Neural progenitor cell (in vitro differentiated cells): ENCODE measurements at regions not wholly inside any gene's neighbourhood (a gene's known extent, or its start where the extent isn't known, plus 50 kb on each side); places are given as distances from the start of the nearest gene placed in this dataset.
"Not testable (repeated sequence)": the region's sequence is repeated elsewhere in the genome, so short reads cannot be mapped to it uniquely, and the experiment has no call there.

Source experiments
- DNase-seq: peaks from one replicate; pipeline ENCODE4 v3.0.0-alpha.2; 2016; ENCODE audit warnings: low spot score
- H2AFZ ChIP-seq: fragments of 200-600 bp; sonication (generic); replicated peaks from 2 replicates; pipeline ENCODE4 v1.6.1; 2016; ENCODE audit warnings: antibody characterized with exemption
- H3F3A ChIP-seq: fragments of 200-600 bp; sonication (generic); 2 replicates; pipeline ENCODE4 v1.6.1; 2016; ENCODE audit warnings: antibody characterized with exemption, low read depth
- H3K27ac ChIP-seq: fragments of 200-600 bp; sonication (generic); 2 replicates; pipeline ENCODE4 v1.5.1; 2016; ENCODE audit warnings: mild to moderate bottlenecking
- H3K27me3 ChIP-seq: fragments of 200-600 bp; sonication (generic); 2 replicates; pipeline ENCODE4 v1.6.1; 2016; ENCODE audit warnings: mild to moderate bottlenecking, moderate library complexity
- H3K36me3 ChIP-seq: fragments of 200-600 bp; sonication (generic); 2 replicates; pipeline ENCODE4 v1.5.1; 2016
- H3K4me1 ChIP-seq: fragments of 200-600 bp; sonication (generic); 2 replicates; pipeline ENCODE4 v1.6.1; 2016; ENCODE audit warnings: mixed run types
- H3K4me2 ChIP-seq: fragments of 200-600 bp; sonication (generic); 2 replicates; pipeline ENCODE4 v1.6.1; 2016
- H3K4me3 ChIP-seq: fragments of 200-600 bp; sonication (generic); 2 replicates; pipeline ENCODE4 v1.5.1; 2016
- H3K79me2 ChIP-seq: fragments of 200-600 bp; sonication (generic); 2 replicates; pipeline ENCODE4 v1.6.1; 2016; ENCODE audit warnings: low read depth
- H3K9ac ChIP-seq: fragments of 200-600 bp; sonication (generic); 2 replicates; pipeline ENCODE4 v1.6.1; 2016
- H3K9me3 ChIP-seq: fragments of 200-600 bp; sonication (generic); 2 replicates; pipeline ENCODE4 v1.5.1; 2016; ENCODE audit warnings: low read depth
- H4K20me1 ChIP-seq: fragments of 200-600 bp; sonication (generic); 2 replicates; pipeline ENCODE4 v1.6.1; 2016; ENCODE audit warnings: low read depth
- H3K27ac Mint-ChIP-seq: 3 replicates; pipeline ENCODE4 v1.8.0; 2021; ENCODE audit warnings: mixed read lengths
- H3K27me3 Mint-ChIP-seq: 2 replicates; pipeline ENCODE4 v1.8.0; 2022; ENCODE audit warnings: low read depth, mild to moderate bottlenecking, inconsistent platforms, moderate library complexity, mixed read lengths; ENCODE audit not compliant: insufficient read depth
- H3K36me3 Mint-ChIP-seq: 3 replicates; pipeline ENCODE4 v1.8.0; 2021; ENCODE audit warnings: mixed read lengths
- H3K4me1 Mint-ChIP-seq: 3 replicates; pipeline ENCODE4 v1.8.0; 2021; ENCODE audit warnings: mixed read lengths
- H3K4me3 Mint-ChIP-seq: 3 replicates; pipeline ENCODE4 v1.8.0; 2021; ENCODE audit warnings: mild to moderate bottlenecking, moderate library complexity, mixed read lengths
- H3K9me3 Mint-ChIP-seq: 3 replicates; pipeline ENCODE4 v1.8.0; 2020; ENCODE audit warnings: mixed read lengths
- CTCF ChIP-seq: fragments of 200-600 bp; sonication (generic); IDR thresholded peaks from 2 replicates; pipeline ENCODE4 v1.5.1; 2017; ENCODE audit warnings: antibody characterized with exemption, mild to moderate bottlenecking
- EZH2 ChIP-seq: fragments of 200-600 bp; sonication (generic); IDR thresholded peaks from 2 replicates; pipeline ENCODE4 v1.6.1; 2017; ENCODE audit warnings: antibody characterized with exemption, mild to moderate bottlenecking, moderate library complexity
- EZH2phosphoT487 ChIP-seq: fragments of 200-600 bp; sonication (generic); IDR thresholded peaks from 2 replicates; pipeline ENCODE4 v1.6.1; 2017; ENCODE audit warnings: antibody characterized with exemption

- H3K4me1 ChIP-seq, result peaks cover 7% of the 10 kb centered on the region
- H3K4me2 ChIP-seq, result no peak overlapping the region
- H2AFZ ChIP-seq, result peak overlapping the region; percentile 30
- H4K20me1 ChIP-seq, result no peaks in the 10 kb centered on the region
- no peaks in the 10 kb centered on the region for H3K9me3 ChIP-seq
- DNase-seq, result no peak
- no peaks in the 10 kb centered on the region for H3F3A ChIP-seq
- no peak overlapping the region for H3K4me3 ChIP-seq
- Mint-ChIP-seq H3K4me1 (no peaks in the 10 kb centered on the region), H3K36me3 (no peaks in the 10 kb centered on the region), H3K9me3 (no peaks in the 10 kb centered on the region), H3K27me3 (peaks cover 4% of the 10 kb centered on the region), H3K27ac (no peak overlapping the region), H3K4me3 (no peak overlapping the region)
- H3K79me2 ChIP-seq, result no peaks in the 10 kb centered on the region
- TF ChIP-seq CTCF (no peak), EZH2phosphoT487 (no peak), EZH2 (no peak)
- H3K36me3 ChIP-seq, result no peaks in the 10 kb centered on the region
- no peaks in the 10 kb centered on the region for H3K27me3 ChIP-seq
- no peak overlapping the region for H3K27ac ChIP-seq
- H3K9ac ChIP-seq, result no peak overlapping the region
These were observed 983.0 kb upstream of the SLC39A10 start for GRCh38 chr2:194674043-194674442.

GRCh38 chr2:194672994-194673393 is 984.0 kb upstream of the SLC39A10 start:
- no peak overlapping the region for H3K27ac ChIP-seq
- Mint-ChIP-seq H3K9me3 (no peaks in the 10 kb centered on the region), H3K4me3 (no peak overlapping the region), H3K27me3 (peaks cover 2% of the 10 kb centered on the region), H3K4me1 (no peaks in the 10 kb centered on the region), H3K27ac (no peak overlapping the region), H3K36me3 (no peaks in the 10 kb centered on the region)
- no peaks in the 10 kb centered on the region for H3K9me3 ChIP-seq
- no peaks in the 10 kb centered on the region for H3K36me3 ChIP-seq
- no peak overlapping the region for H2AFZ ChIP-seq
- TF ChIP-seq CTCF (no peak), EZH2phosphoT487 (no peak), EZH2 (no peak)
- no peaks in the 10 kb centered on the region for H3K27me3 ChIP-seq
- H3K9ac ChIP-seq, result no peak overlapping the region
- no peak overlapping the region for H3K4me3 ChIP-seq
- H3K4me2 ChIP-seq, result no peak overlapping the region
- H3K79me2 ChIP-seq, result no peaks in the 10 kb centered on the region
- no peaks in the 10 kb centered on the region for H3F3A ChIP-seq
- H3K4me1 ChIP-seq, result peaks cover 7% of the 10 kb centered on the region
- no peaks in the 10 kb centered on the region for H4K20me1 ChIP-seq
- DNase-seq, result no peak

GRCh38 chr2:194661431-194661830 is 995.6 kb upstream of the SLC39A10 start:
- no peak for TF ChIP-seq EZH2phosphoT487
- TF ChIP-seq CTCF, result no peak
- TF ChIP-seq EZH2, result no peak
- H3K4me1 Mint-ChIP-seq, result peaks cover 5% of the 10 kb centered on the region
- H3K27ac ChIP-seq, result peak overlapping the region; percentile 5
- peaks cover 18% of the 10 kb centered on the region for H3K4me1 ChIP-seq
- H3K4me2 ChIP-seq, result peak overlapping the region; percentile 28
- H3K9me3 Mint-ChIP-seq, result no peaks in the 10 kb centered on the region
- H3K9ac ChIP-seq, result no peak overlapping the region
- no peaks in the 10 kb centered on the region for H3K9me3 ChIP-seq
- H3K36me3 Mint-ChIP-seq, result no peaks in the 10 kb centered on the region
- peak overlapping the region; percentile 19 for H3K27ac Mint-ChIP-seq
- no peaks in the 10 kb centered on the region for H3K27me3 Mint-ChIP-seq
- no peaks in the 10 kb centered on the region for H3K27me3 ChIP-seq
- no peak overlapping the region for H3K4me3 Mint-ChIP-seq
- H3K36me3 ChIP-seq, result no peaks in the 10 kb centered on the region
- no peaks in the 10 kb centered on the region for H3F3A ChIP-seq
- peak; percentile 50 for DNase-seq
- no peak overlapping the region for H3K4me3 ChIP-seq
- H3K79me2 ChIP-seq, result no peaks in the 10 kb centered on the region
- no peak overlapping the region for H2AFZ ChIP-seq
- no peaks in the 10 kb centered on the region for H4K20me1 ChIP-seq

- not testable (repeated sequence) for H3K4me1 Mint-ChIP-seq, H3K27me3 ChIP-seq, H3K9ac ChIP-seq, H3K36me3 Mint-ChIP-seq, H3K4me3 ChIP-seq, H3K4me1 ChIP-seq, H3K9me3 ChIP-seq, H3F3A ChIP-seq, DNase-seq, H3K27ac Mint-ChIP-seq, H3K9me3 Mint-ChIP-seq, H3K27ac ChIP-seq, H3K79me2 ChIP-seq, H4K20me1 ChIP-seq, H2AFZ ChIP-seq, H3K4me2 ChIP-seq, H3K36me3 ChIP-seq, H3K4me3 Mint-ChIP-seq, H3K27me3 Mint-ChIP-seq
These were observed 1018.0 kb upstream of the SLC39A10 start for GRCh38 chr2:194639057-194639456.
